K562 (cell line): ENCODE measurements at regions not wholly inside any gene's neighbourhood (a gene's known extent, or its start where the extent isn't known, plus 50 kb on each side); places are given as distances from the start of the nearest gene placed in this dataset.

Experiments
- ATAC-seq: fragments of 200-7000 bp; cut with Tn5 transposase; 3 replicates; pipeline ENCODE4 v1.9.1; 2020; ENCODE audit warnings: moderate library complexity
- BruUV-seq: library from RNA; stranded (reverse); fragments of 400-500 nt; replicated peaks from 2 replicates; lab custom pipeline; 2021; lab: Mats Ljungman, UMichigan
- CTCF ChIA-PET: fragments of 300-600 bp; formaldehyde crosslinking; extraction: SDS; loops from one replicate; lab custom pipeline; 2021; ENCODE audit warnings: low intra/inter-chr PET ratio; lab: Yijun Ruan, JAX
- POLR2A ChIA-PET: fragments of 300-600, 350-650 bp; sonication (Branson Sonifier 250); formaldehyde crosslinking; extraction: SDS; loops from one replicate; lab custom pipeline; 2021; ENCODE audit warnings: antibody characterized with exemption, inconsistent platforms; lab: Yijun Ruan, JAX
- DNase-seq, 4 experiments: peaks; one replicate each; pipeline versions ENCODE4 v3.0.0 to v3.0.0-alpha.2; 2011 to 2018; ENCODE audit warnings: low spot score in 3 of 4, mixed read lengths in 3 of 4; ENCODE audit errors: extremely low read depth in 1 of 4
- FAIRE-seq: peaks from 2 replicates; lab custom pipeline; 2011; peaks lifted over from hg19 to GRCh38; lab: Jason Lieb, UNC
- H2AFZ ChIP-seq: 2 replicates; pipeline ENCODE4 v1.6.0; 2011; ENCODE audit warnings: low read depth, low read length, control low read depth, inconsistent platforms
- H3K27ac ChIP-seq: fragments of 200-600 bp; 3 replicates; pipeline ENCODE4 v1.8.0; 2011; ENCODE audit warnings: low read depth, mild to moderate bottlenecking, control low read depth, inconsistent platforms, low read length, moderate library complexity, mixed read lengths; ENCODE audit errors: extremely low read depth
- H3K27me3 ChIP-seq, 2 experiments: fragments of 300-600 bp in 1 of 2; 2 replicates in 1 of 2; 3 replicates in 1 of 2; pipeline versions ENCODE4 v1.6.0 to v1.8.0; 2011; ENCODE audit warnings: inconsistent platforms in 2 of 2, low read length in 2 of 2, mild to moderate bottlenecking in 1 of 2, mixed read lengths in 1 of 2, moderate library complexity in 1 of 2; ENCODE audit not compliant: control insufficient read depth in 2 of 2, insufficient read depth in 2 of 2
- H3K36me3 ChIP-seq: fragments of 300-600 bp; 3 replicates; pipeline ENCODE4 v1.8.0; 2011; ENCODE audit warnings: mild to moderate bottlenecking, low read length, inconsistent platforms; ENCODE audit not compliant: control insufficient read depth, insufficient read depth
- H3K4me1 ChIP-seq, 2 experiments: fragments of 200-600 bp in 1 of 2; replicated peaks in 1 of 2; 2 replicates in 1 of 2; 3 replicates in 1 of 2; pipeline versions ENCODE4 v1.5.1 to v1.8.0; 2011; ENCODE audit warnings: inconsistent platforms in 2 of 2, low read length in 2 of 2, mild to moderate bottlenecking in 1 of 2, mixed read lengths in 1 of 2, moderate library complexity in 1 of 2; ENCODE audit not compliant: control insufficient read depth in 2 of 2, insufficient read depth in 2 of 2
- H3K4me2 ChIP-seq: 2 replicates; pipeline ENCODE4 v1.6.1; 2011; ENCODE audit warnings: low read length, control low read depth, inconsistent platforms, mixed read lengths; ENCODE audit not compliant: insufficient read depth
- H3K4me3 ChIP-seq: fragments of 200-600 bp; sonication (generic), shearing (Covaris generic); 2 replicates; pipeline ENCODE4 v1.5.1; 2016; ENCODE audit warnings: control low read depth, inconsistent platforms
- H3K79me2 ChIP-seq: fragments of 200-600 bp; 3 replicates; pipeline ENCODE4 v1.8.0; 2011; ENCODE audit warnings: low read length, inconsistent platforms; ENCODE audit not compliant: control insufficient read depth, insufficient read depth
- H3K9ac ChIP-seq, 2 experiments: 2 replicates each; pipeline versions ENCODE4 v1.6.0 to v1.6.1; 2011; ENCODE audit warnings: low read depth in 2 of 2, low read length in 2 of 2, control low read depth in 1 of 2, inconsistent platforms in 1 of 2, mild to moderate bottlenecking in 1 of 2, mixed read lengths in 1 of 2; ENCODE audit not compliant: insufficient read depth in 1 of 2
- H3K9me1 ChIP-seq: one replicate; pipeline ENCODE4 v1.6.0; 2011; ENCODE audit warnings: inconsistent platforms, mild to moderate bottlenecking, low read length, moderate library complexity; ENCODE audit not compliant: control insufficient read depth, insufficient read depth
- H3K9me3 ChIP-seq: replicated peaks from 2 replicates; pipeline ENCODE4 v1.5.1; 2011; ENCODE audit warnings: low read depth, low read length, inconsistent platforms; ENCODE audit not compliant: control insufficient read depth, insufficient read depth
- H4K20me1 ChIP-seq: replicated peaks from 2 replicates; pipeline ENCODE4 v1.6.1; 2011; ENCODE audit warnings: low read length, inconsistent platforms, mixed read lengths; ENCODE audit not compliant: control insufficient read depth, insufficient read depth
- FOXP1 ChIP-seq: sonication (generic); formaldehyde crosslinking; IDR thresholded peaks from 2 replicates; pipeline ENCODE4 v1.8.0; 2022; ENCODE audit warnings: mild to moderate bottlenecking, missing genetic modification reagents
- GATA2 ChIP-seq: sonication (generic); formaldehyde crosslinking; IDR thresholded peaks from 2 replicates; pipeline ENCODE4 v1.4.0; 2020; ENCODE audit warnings: mild to moderate bottlenecking, missing genetic modification reagents
- MAFF ChIP-seq: IDR thresholded peaks from 2 replicates; pipeline ENCODE4 v1.6.1; 2012; ENCODE audit warnings: low read length, improper control_type of control experiment
- MAFK ChIP-seq: IDR thresholded peaks from 2 replicates; pipeline ENCODE4 v1.6.1; 2011; ENCODE audit warnings: low read length, improper control_type of control experiment
- SMC3 ChIP-seq: conservative IDR thresholded peaks from 2 replicates; pipeline ENCODE4 v1.6.1; 2011; ENCODE audit warnings: low read depth, low read length, improper control_type of control experiment; ENCODE audit not compliant: insufficient read depth
- ZNF217 ChIP-seq: sonication (generic); formaldehyde crosslinking; IDR thresholded peaks from 2 replicates; pipeline ENCODE4 v1.8.0; 2022; ENCODE audit warnings: mild to moderate bottlenecking, missing genetic modification reagents
- ZNF444 ChIP-seq: fragments of 250-450 bp; sonication (Bioruptor Pico); IDR thresholded peaks from 2 replicates; pipeline ENCODE4 v1.4.0; 2020; ENCODE audit warnings: mild to moderate bottlenecking, moderate library complexity
- ZNF780A ChIP-seq: fragments of 250-450 bp; sonication (Bioruptor Pico); IDR thresholded peaks from 2 replicates; pipeline ENCODE4 v1.5.0; 2021; ENCODE audit warnings: mild to moderate bottlenecking
- WGBS: fragments of 100-300 bp; shearing (Covaris generic); methylation state at CpG from one replicate; pipeline ENCODE4 v1.1.6; 2016; ENCODE audit warnings: low coverage, mixed read lengths; ENCODE audit not compliant: insufficient coverage; ENCODE audit errors: missing lambda C conversion rate; 5-methylcytosine and 5-hydroxymethylcytosine counted together
- in situ Hi-C: fragments of 300-500 bp; cut with MboI; formaldehyde crosslinking; loops from 4 replicates; pipeline ENCODE4 v1.15.0; 2018; ENCODE audit warnings: inconsistent platforms, mixed read lengths
- intact Hi-C: fragments of 100-400 bp; cut with micrococcal nuclease; formaldehyde crosslinking; loops from 2 replicates; pipeline ENCODE4 v1.14.2; 2022

DNA sequence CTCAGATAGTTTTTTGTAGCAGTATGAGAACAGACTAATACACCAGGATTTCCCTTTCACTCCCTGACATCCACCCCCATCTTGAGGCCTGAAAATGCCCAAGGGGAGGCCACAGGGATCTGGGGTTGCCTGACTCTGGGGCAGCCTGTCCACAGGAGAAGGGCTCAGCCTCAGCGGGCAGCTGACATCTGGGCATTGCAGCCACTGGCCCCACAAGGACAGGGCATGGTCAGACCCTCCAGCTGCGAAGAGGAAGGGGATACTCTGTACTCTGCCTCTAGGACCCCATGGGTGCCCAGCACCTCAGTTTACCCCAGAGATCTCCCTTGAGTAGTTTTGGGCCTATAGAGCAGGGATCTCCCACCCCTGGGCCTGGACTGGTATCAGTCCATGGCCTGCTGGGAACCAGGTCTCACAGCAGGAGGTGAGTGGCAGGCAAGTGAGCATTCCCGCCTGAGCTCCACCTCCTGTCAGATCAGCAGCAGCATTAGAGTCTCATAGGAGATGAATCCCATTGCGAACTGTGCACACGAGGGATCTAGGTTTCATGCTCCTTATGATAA is 138.9 kb downstream of the HMX1 start (continued):
- TF ChIP-seq SMC3 (no peak), ZNF217 (CRISPR knock-in tag) (no peak), FOXP1 (CRISPR knock-in tag) (no peak), MAFK (no peak), ZNF780A (no peak), MAFF (no peak)

GRCh38 chr4:8732092-8732491 is 139.5 kb downstream of the CPZ start:
- ATAC-seq (no peak), FAIRE-seq (no peak), DNase-seq (no peak)
- Histone ChIP-seq H3K9me3 (no peaks in the 10 kb centered on the region), H3K79me2 (no peaks in the 10 kb centered on the region), H3K9me1 (no peaks in the 10 kb centered on the region), H3K27me3 (peaks cover 2 to 27% of the 10 kb centered on the region in 2 experiments; a peak in 2 of 5 replicates), H3K4me3 (no peak overlapping the region), H2AFZ (no peak overlapping the region), H3K4me1 (no peaks in the 10 kb centered on the region; a peak in 1 of 5 replicates), H3K36me3 (no peaks in the 10 kb centered on the region), H4K20me1 (peaks cover 6% of the 10 kb centered on the region; the same call in 1 of the 2 replicates), H3K4me2 (no peak overlapping the region), H3K9ac (no peak overlapping the region), H3K27ac (no peak overlapping the region)
- in situ Hi-C loops, result no loop called here
- TF ChIP-seq GATA2 (CRISPR knock-in tag) (no peak), ZNF444 (no peak)
- 0% methylated on average over 8 of the region's 10 CpGs for WGBS
- ChIA-PET CTCF (no interaction called here), POLR2A (no interaction called here)
- intact Hi-C loops, result no loop called here
- BruUV-seq, result no TSS peak
